Thyroid gland (tissue), 4 donors: ENCODE measurements at regions not wholly inside any gene's neighbourhood (a gene's known extent, or its start where the extent isn't known, plus 50 kb on each side); places are given as distances from the start of the nearest gene placed in this dataset.
A peak's percentile ranks its signal among the peaks of the same experiment; 100 is the strongest.

Source experiments
- DNase-seq, 2 donors: peaks; one replicate each; pipeline ENCODE4 v3.0.0-alpha.2; 2019
- H3K27ac ChIP-seq, 3 donors: fragments of 200-600 bp; sonication (generic); 1 replicate in 2 of 3; 2 replicates in 1 of 3; pipeline ENCODE4 v1.5.1; 2016 to 2019; ENCODE audit warnings: mild to moderate bottlenecking in 1 of 3, moderate library complexity in 1 of 3
- H3K27me3 ChIP-seq: fragments of 200-600 bp; sonication (generic); one replicate; pipeline ENCODE4 v1.5.1; 2019
- H3K36me3 ChIP-seq, 2 donors: fragments of 200-600 bp; sonication (generic); one replicate each; pipeline ENCODE4 v1.5.1; 2016 to 2019
- H3K4me1 ChIP-seq, 2 donors: fragments of 200-600 bp; sonication (generic); one replicate each; pipeline ENCODE4 v1.5.1; 2017 to 2019
- H3K4me3 ChIP-seq, 3 donors: fragments of 200-600 bp; sonication (generic); replicated peaks in 1 of 3; 1 replicate in 2 of 3; 2 replicates in 1 of 3; pipeline ENCODE4 v1.5.1; 2016; ENCODE audit warnings: mild to moderate bottlenecking in 1 of 3
- H3K9me3 ChIP-seq: fragments of 200-600 bp; sonication (generic); one replicate; pipeline ENCODE4 v1.5.1; 2017
- CTCF ChIP-seq, 6 experiments: fragments of 200-600 bp in 3 of 6; fragments of 450-650 bp in 3 of 6; sonication (generic) in 3 of 6; IDR thresholded peaks; one replicate each; pipeline ENCODE4 v1.5.1; 2016 to 2019; ENCODE audit warnings: antibody characterized with exemption in 6 of 6, mild to moderate bottlenecking in 2 of 6, inconsistent platforms in 1 of 6, moderate library complexity in 1 of 6
- POLR2A ChIP-seq, 2 donors: fragments of 450-650 bp; IDR thresholded peaks; one replicate each; pipeline ENCODE4 v1.6.1; 2017; ENCODE audit warnings: antibody characterized with exemption in 2 of 2, mild to moderate bottlenecking in 2 of 2, moderate library complexity in 1 of 2
- WGBS, 2 donors: methylation state at CpG; one replicate each; pipeline ENCODE4 v1.1.5; 2017; 5-methylcytosine and 5-hydroxymethylcytosine counted together
- intact Hi-C: fragments of 100-400 bp; cut with DNase I; formaldehyde crosslinking; loops from one replicate; pipeline ENCODE4 v1.15.1; 2023

GRCh38 chr12:76678992-76679391 is 84.9 kb upstream of the ZDHHC17 start:
- Histone ChIP-seq H3K36me3 (no peaks in the 10 kb centered on the region), H3K9me3 (no peaks in the 10 kb centered on the region), H3K4me3 (no peak overlapping the region), H3K4me1 (no peaks in the 10 kb centered on the region), H3K27me3 (no peaks in the 10 kb centered on the region), H3K27ac (no peak overlapping the region)
- no peak for DNase-seq
- TF ChIP-seq POLR2A (IDR thresholded peaks at IDR 0.05) = no peak
- no peak for TF ChIP-seq CTCF (IDR thresholded peaks at IDR 0.05)
- intact Hi-C loops = no loop called here
- 93 to 100% methylated on average over 2 of the region's 2 CpGs for WGBS, 2 donors

- intact Hi-C loops = no loop called here
- H3K27me3 ChIP-seq = no peaks in the 10 kb centered on the region
- TF ChIP-seq CTCF (IDR thresholded peaks at IDR 0.05) = no peak
- TF ChIP-seq POLR2A (IDR thresholded peaks at IDR 0.05) = no peak
Measured at GRCh38 chr12:76679778-76680177, 84.1 kb upstream of the ZDHHC17 start.

GRCh38 chr12:76680940-76681339 is 83.0 kb upstream of the ZDHHC17 start:
- no peaks in the 10 kb centered on the region for H3K27me3 ChIP-seq
- no peaks in the 10 kb centered on the region for H3K4me1 ChIP-seq
- H3K27ac ChIP-seq = no peak overlapping the region
- 90 to 100% methylated on average over 2 of the region's 2 CpGs for WGBS, 2 donors
- no peaks in the 10 kb centered on the region for H3K9me3 ChIP-seq
- no peak for DNase-seq
- H3K36me3 ChIP-seq = no peaks in the 10 kb centered on the region
- TF ChIP-seq POLR2A (IDR thresholded peaks at IDR 0.05) = no peak
- no peak overlapping the region for H3K4me3 ChIP-seq
- intact Hi-C loops = no loop called here

More at GRCh38 chr12:76679778-76680177, 84.1 kb upstream of the ZDHHC17 start:
- H3K9me3 ChIP-seq = no peaks in the 10 kb centered on the region
- no peak overlapping the region for H3K4me3 ChIP-seq
- H3K27ac ChIP-seq = no peak overlapping the region
- no peaks in the 10 kb centered on the region for H3K36me3 ChIP-seq
- no peak for DNase-seq
- H3K4me1 ChIP-seq = no peaks in the 10 kb centered on the region
- 32 to 78% methylated on average over 1 of the region's 1 CpG for WGBS, 2 donors

- Histone ChIP-seq H3K9me3 (no peaks in the 10 kb centered on the region), H3K27me3 (no peaks in the 10 kb centered on the region), H3K36me3 (no peaks in the 10 kb centered on the region), H3K4me1 (no peaks in the 10 kb centered on the region), H3K4me3 (no peak overlapping the region), H3K27ac (no peak overlapping the region)
- intact Hi-C loops = no loop called here
- peak; percentile 17 to 34 for DNase-seq
- TF ChIP-seq CTCF (IDR thresholded peaks at IDR 0.05) (no peak), POLR2A (IDR thresholded peaks at IDR 0.05) (no peak)
- WGBS, 2 donors = 7 to 18% methylated on average over 5 of the region's 5 CpGs
Measured at GRCh38 chr12:76685246-76685678, 78.7 kb upstream of the ZDHHC17 start.

- H3K4me3 ChIP-seq = no peak overlapping the region
- H3K27me3 ChIP-seq = no peaks in the 10 kb centered on the region
- DNase-seq = no peak
- no peaks in the 10 kb centered on the region for H3K9me3 ChIP-seq
- no peak overlapping the region for H3K27ac ChIP-seq
- H3K36me3 ChIP-seq = no peaks in the 10 kb centered on the region
- intact Hi-C loops = no loop called here
- 51 to 61% methylated on average over 3 of the region's 3 CpGs for WGBS, 2 donors
- TF ChIP-seq CTCF (IDR thresholded peaks at IDR 0.05) = no peak
- TF ChIP-seq POLR2A (IDR thresholded peaks at IDR 0.05) = no peak
- H3K4me1 ChIP-seq = no peaks in the 10 kb centered on the region
Measured at GRCh38 chr12:76687981-76688380, 75.9 kb upstream of the ZDHHC17 start.

- 91 to 92% methylated on average over 2 of the region's 2 CpGs for WGBS, 2 donors
- intact Hi-C loops = no loop called here
- TF ChIP-seq CTCF (IDR thresholded peaks at IDR 0.05) (peak in 1 of 6 experiments; percentile 9), POLR2A (IDR thresholded peaks at IDR 0.05) (no peak)
- DNase-seq = no peak
- Histone ChIP-seq H3K4me3 (no peak overlapping the region), H3K36me3 (no peaks in the 10 kb centered on the region), H3K27me3 (no peaks in the 10 kb centered on the region), H3K27ac (no peak overlapping the region), H3K4me1 (no peaks in the 10 kb centered on the region), H3K9me3 (no peaks in the 10 kb centered on the region)
Measured at GRCh38 chr12:76688631-76689030, 75.3 kb upstream of the ZDHHC17 start.
